ENCODE measurements at regions not wholly inside any gene's neighbourhood (a gene's known extent, or its start where the extent isn't known, plus 50 kb on each side); places are given as distances from the start of the nearest gene placed in this dataset.

DNA sequence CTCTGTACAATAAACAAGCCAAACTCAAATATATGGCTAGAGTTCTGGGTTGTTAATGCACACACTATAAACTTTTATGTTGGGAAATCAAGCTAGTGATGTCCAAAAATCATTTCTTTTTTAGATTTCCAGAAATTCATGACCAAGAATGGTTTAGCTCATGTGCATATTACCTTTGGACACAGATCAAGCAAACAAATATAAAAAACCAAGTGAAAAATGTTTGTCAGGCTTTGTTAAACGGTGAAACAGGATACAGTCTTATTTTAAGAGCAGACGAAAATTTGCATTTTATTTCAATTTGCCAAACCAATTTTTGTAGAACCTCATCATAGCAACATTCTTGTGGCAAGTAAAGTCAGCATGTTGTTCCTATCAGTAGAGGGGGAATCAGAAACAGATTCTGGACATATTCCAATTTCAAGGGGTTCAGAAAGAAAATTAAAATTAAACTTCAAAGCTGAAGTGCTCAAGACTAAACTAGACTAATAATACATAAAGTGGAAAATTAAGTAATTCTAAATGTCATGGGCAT, 413.6 kb downstream of the TRIML1 start:
- no peak for DNase-seq (ENCODE audit: low spot score)

DNA sequence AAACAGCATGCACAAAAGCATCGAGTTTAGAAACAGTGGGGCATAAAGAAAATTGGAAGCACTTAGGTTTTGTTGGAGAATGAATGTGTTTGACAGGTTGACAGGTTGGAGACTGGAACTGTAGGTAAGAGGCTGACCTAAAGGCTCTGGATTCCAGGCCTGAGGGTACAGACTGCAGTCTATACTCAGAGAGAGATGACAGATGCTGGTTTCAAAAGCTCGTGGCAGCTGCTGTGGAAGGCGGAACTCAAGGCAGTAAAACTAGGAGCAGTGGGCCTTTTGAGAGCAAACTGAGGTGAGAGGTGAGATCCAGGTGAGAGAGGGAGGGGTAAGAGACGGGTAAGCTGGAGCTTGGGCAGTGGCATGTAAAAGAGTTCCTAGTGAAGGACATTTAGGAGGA, 415.2 kb downstream of the TRIML1 start:
- no peak for DNase-seq (ENCODE audit: low spot score)

DNA sequence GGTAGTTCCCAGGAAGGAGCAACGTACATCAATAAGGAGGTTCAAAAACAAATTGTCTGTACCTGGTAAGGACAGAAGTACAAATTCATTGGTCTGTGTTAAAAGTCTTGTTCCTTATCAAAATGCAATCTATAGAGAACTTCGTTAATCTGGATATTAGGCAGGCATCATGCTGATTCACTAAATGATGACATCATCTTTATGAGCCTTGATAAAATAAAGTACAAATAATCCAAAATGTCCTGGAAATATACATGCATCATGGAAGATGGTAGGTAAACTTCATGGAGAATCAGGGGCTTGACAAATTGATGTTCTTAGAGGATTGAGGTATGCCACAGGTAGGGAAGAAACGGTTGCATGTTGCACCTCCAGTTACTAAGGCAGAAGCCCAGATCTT, 433.9 kb downstream of the TRIML1 start:
- no peak for DNase-seq (ENCODE audit: low spot score)

DNA sequence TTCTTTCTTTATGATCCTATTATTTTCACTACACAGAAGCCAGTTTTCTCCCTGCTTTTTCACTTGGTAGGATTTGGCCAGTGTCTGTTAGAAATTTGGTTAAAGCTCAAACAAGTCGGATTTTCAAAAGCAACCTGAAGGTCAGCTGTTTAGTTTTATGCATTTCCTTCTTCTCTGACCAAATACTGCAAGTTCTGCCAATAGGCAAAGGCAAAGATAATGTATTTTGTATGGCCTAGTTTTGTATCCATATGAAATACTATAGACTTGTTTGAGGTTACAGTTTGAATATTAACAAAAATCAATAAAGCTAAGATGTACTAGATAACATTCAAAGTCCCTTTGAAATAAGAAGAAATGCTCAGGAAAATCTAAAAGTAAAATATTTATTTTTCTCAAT, 439.4 kb downstream of the TRIML1 start:
- DNase-seq (ENCODE audit: low spot score) = no peak

DNA sequence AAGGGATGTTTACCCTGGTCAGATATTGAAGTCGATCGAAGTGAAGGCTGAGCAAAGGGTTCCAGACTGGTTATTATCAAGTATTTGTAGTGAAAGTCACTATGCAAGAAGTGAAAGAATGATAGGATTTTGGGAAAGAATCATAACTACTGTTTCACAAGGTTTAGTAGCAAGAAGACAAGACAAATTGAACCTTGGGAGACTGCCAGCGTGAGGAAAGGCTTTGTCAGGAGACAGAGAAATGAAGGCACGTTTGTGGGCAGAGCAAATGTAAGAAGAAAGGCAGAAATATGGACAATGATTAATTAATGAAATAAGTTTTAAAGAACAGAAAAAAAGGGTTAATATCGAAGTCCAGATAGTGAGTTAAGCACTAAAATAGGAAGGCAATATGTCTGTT, 456.8 kb downstream of the TRIML1 start:
- no peak for DNase-seq (ENCODE audit: low spot score)

DNA sequence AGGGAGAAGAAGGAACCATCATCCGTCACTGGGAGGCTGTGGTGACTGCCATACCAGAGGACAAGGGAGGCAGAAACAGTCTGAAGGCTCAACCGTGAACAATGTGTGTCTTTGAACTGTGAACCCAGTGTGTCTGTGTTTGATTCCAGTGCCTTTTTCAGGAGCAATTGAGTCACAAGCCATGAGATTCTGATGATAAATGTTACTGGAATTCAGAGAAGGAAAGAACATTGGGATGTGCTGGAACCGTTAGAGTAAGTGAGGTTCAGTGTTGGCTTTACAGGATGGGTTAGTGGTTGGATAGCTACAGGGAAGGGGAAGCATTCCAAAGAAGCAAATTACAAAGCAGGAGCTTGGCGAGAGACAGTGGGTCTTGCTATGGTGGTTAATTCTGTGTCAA, 464.4 kb downstream of the TRIML1 start:
- DNase-seq (ENCODE audit: low spot score) = no peak

DNA sequence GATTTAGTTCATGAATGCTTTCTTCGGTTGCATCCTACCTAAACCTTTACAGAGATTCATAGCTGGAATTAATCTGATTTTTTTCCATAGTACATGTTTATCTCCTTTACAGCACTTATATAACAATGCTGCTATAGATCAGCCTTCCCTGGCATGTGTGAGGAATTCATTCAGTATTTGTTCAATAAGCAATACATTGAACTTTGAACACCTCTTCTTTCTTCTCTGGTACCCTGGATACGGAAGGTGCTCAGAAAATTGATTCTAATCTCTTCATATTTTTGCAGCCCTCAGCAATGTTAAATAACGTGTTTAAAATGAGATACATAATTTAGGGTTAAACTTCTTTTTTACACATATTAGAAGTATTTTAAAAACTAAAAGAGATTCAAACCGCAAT, 467.4 kb downstream of the TRIML1 start:
- no peak for DNase-seq (ENCODE audit: low spot score)

DNA sequence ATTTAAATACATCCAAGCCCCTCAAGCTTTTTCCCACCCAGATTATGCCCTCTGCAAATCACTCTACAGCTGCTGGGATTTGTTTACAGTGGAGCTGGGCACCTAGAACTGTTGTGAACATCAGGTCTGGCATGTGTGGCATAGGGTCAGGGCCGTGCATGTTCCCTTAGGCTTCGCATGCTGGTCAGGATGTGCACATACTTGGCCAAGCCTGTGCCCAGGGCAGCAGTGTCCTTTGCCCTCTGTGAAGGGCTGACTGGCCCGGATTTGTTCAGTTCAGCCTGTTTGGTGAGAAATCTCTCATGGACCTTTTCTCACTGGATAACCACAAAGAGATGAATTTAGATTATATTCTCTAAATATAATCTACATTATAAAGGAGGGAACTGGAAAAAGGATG, 471.9 kb downstream of the TRIML1 start:
- DNase-seq (ENCODE audit: low spot score) = no peak

DNA sequence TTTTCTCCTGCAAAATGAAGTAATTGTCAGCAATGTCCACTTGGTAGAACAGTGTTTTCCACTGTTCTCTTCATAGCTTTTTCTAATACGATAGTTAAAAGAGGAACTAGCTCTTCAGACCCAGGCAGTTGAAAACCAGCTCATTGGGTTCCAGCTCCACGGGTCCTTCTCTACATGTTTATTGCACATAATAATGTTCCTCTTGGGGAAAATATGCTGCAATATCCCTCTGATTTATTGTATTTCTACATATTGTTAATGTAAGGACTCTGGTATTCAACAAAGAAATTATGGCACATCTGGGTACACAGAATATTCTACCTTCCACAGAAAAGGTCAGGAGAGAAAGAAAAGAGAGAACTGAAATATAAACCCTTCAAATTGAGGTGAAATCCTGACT, 473.4 kb downstream of the TRIML1 start:
- DNase-seq (ENCODE audit: low spot score) = no peak

DNA sequence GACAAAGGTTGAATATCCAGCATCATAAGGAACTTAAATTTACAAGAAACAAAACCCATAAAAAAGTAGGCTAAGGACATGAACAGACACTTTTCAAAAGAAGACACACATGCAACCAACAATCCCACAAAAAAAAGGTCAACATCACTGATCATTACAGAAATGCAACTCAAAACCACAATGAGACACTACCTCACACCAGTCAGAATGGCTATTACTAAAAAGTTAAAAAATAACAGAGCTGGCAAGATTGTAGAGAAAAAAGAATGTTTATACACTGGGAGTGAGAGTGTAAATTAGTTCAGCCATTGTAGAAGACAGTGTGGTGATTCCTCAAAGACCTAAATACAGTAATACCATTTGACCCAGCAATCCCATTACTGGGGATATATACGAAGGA, 474.7 kb downstream of the TRIML1 start:
- no peak for DNase-seq (ENCODE audit: low spot score)

DNA sequence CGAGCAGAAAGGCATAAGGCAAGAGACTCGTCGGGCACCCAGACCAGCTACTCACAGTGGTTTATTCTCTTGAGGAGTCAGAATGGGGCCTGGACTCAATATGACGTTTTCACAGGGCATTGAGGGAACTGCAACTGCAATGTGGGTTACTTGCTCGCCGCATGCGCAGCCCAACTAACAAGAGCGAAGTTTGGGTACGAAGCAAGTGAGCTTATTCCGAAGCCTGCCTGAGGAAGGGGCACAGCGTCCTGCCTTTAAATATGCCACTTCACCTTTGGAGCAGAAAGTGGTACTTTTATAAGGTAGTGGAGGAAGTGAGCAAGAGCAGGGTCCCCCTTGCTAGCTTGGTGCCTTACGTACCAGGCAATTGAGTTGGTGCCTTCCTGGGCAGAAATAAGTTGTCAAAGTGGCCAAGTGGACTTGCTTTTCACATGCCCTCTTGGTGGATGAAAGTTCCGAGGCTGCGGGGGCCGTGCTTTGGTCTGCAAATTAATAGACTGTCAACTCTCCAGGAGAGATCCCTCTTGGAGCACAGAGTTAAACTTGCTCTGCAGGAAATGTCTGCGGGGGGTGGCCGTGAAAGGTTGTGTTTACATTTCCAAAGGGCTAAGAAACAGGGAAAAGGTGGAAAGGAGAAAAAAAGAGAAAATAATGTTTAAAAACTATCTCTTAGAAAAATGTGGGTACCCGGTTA, 480.4 kb downstream of the TRIML1 start:
- DNase-seq (ENCODE audit: low spot score) = no peak

DNA sequence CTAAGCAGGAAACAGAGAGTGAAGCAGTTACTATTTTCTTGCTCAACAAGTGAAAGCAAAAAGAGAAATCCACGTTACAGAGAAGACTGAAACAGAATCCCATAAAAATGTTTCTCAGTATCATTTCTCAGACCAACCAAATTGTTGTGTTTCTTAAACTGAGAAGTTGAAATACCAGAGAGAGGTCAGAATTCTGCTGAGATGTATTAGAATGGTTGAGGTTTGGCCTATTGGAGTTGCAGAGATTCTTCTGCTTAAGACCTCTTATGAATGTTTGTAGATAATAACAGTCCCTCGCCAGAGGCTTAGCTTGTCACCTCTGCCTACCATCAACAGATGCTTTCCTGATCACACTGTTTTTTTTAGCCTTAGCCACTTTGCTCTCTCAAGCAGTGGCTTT, 481.4 kb downstream of the TRIML1 start:
- no peak for DNase-seq (ENCODE audit: low spot score)

DNA sequence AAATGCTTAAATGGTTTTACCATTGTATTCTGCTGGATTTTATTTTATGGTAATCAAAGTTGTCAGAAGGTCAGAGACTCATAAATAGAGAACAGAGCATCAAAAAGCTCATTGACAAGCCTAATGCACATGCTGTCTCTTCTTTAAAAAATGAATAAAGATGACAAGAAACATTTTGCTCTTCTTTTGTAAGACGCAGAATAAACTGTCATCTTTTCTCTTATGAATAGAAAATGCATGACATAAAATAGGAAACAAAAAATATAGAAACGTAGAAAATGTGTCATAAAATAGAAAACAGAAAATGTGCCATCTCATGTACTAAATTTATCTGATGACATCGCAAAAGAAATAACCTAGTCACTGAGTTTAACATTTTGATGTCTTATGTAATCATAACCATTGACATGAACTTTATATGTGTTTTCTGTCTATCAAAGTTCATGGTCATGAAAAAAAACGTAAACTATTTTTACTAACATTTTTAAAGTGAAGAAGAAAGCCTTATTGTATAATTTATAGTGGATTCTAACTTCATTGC, 484.1 kb downstream of the TRIML1 start:
- DNase-seq (ENCODE audit: low spot score) = no peak

DNA sequence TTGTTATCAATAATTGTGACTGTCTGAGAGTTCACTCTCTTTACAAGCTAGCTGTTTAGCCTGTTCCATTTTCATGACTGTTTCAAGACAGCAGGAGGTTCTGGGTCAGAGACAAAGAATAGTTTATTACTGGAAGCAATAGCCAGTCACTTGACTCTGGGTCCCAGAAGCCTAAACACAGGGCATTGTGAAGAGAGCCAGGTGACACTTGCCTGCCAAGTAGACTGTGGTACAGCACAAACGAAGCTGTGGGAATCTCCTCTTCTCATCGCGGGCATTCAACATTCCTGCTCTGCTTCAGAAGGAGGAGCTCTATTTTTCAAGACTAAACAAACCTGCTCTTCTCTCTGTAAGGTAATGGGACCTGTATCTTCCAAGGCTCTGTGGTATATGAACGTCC, 485.1 kb downstream of the TRIML1 start:
- no peak for DNase-seq (ENCODE audit: low spot score)

DNA sequence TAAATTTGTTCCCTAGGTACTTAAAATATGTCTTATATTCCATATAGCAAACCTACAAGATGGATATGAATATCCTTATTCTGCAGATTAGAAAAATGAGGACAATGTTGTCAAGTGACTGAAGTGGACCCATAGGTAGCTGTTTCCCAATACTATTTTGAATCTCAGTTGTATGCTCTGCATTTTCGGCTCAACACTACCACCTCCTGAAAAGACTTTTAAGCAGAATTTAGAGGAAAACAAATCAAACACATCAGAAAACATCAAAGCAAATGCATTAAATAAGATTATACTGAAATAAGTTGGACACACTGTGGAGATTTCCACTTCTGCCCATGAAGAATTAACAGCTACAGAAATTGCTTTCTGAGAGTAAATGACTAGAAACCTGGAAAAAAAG, 488.7 kb downstream of the TRIML1 start:
- no peak for DNase-seq (ENCODE audit: low spot score)

DNA sequence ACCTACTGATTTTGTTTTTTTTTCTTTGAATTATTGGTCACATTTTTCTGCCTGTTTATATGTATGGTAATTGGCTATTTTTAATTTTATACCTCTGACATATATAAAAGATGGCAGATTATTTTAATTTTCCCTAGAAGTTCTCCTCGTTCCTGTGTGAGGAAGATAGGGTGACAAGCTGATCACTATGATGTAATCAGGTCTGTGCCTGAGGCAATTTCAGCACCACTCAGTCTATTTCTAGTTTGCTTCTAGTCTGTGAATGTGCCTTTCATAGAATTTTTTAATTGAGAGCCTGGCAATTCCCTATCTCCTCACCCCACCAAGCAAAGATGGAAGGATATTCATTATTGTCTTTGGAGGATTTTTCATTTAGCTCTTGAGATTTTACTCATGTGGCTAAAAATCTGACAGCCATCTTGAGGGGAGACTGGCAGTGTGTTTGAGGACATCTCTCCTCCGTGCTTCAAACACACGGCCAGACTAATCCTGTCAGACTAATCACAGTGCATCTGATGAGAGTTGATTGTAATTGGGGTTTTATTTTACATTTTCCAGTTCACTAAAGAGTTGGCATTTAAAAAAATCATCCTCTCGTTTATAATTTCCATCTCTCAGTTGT, 500.3 kb downstream of the TRIML1 start:
- DNase-seq (ENCODE audit: low spot score) = no peak

DNA sequence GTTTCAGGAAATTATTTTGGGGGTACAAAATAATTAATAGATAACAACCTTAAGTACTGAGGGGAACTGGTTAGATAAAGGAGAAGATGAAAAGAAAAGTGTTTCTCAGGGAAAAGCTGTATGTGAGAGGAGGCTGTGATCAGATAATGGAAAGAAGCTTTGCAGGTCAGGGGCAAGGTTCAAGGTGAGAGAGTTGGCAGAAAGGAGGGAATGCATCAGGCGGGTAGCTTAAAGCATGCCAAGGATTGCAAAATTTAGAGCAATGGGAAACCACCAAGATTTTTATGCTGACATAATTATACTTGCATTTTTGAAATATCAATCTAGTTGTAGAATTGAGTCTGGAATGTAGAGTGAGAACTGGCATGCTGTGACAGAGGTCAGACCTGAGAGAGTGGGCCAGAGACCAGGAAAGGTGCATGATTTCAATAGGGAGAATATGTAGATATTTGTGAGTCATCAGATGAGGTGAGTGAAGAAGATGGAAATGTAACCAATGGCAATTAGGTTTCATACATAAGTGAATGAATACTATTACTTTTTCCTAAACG, 508.7 kb downstream of the TRIML1 start:
- DNase-seq (ENCODE audit: low spot score) = no peak

DNA sequence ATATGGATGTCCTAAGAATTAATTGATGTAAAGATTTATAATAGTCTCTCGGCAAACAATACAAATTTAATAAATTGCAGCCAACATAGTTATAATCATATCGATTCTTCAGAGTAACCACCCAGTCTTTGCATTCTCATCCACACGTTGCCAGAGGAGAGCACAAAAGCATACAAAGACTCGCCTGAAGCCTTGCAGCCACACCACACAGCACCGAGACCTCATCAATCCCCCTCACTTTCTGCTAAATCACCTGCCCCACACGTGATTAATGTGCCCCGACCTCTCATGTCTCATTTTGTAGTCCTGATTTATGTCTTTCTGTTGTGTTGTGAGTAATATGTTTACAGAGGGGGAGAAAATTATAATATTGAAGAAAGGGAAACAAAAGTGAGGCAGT, 510.4 kb downstream of the TRIML1 start:
- DNase-seq (ENCODE audit: low spot score) = no peak

DNA sequence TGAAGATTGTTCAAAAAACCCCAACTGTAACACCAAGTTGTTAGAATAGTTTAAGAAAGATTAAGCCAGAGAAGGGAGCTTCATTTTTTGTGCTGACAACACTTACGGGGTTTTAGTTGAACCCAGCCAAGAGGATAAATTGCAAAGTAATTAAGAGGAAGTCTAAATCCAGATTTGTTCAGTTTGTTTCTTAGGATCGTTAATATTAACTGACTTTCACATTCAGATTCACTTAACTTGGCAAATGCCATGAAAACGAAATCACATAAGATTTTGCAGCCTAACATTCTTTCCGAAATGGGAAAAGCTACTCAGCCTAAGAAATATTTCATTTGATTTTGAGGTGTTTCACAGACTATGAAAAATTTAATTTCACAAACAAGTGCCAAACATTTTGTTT, 511.3 kb downstream of the TRIML1 start:
- DNase-seq (ENCODE audit: low spot score) = no peak

DNA sequence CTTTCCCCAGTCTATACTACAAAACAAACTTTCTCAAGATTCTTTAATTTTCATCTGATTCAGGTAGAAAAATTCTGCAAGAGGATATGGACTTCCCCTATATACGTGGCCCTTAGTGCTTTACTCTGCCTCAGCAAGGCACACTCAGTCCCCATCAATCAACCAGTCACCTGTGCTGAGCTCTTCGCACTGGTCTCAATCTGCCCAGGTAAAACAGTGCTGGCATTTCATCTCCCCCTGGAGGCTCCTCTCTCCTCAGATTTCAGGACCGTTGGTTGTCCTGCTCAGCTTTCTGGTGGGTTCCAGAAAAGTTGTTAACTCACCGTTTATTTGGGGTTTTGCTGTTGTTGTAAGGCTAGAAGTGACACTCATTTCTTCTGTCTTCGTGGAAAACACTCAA, 518.1 kb downstream of the TRIML1 start:
- DNase-seq (ENCODE audit: low spot score) = no peak

DNA sequence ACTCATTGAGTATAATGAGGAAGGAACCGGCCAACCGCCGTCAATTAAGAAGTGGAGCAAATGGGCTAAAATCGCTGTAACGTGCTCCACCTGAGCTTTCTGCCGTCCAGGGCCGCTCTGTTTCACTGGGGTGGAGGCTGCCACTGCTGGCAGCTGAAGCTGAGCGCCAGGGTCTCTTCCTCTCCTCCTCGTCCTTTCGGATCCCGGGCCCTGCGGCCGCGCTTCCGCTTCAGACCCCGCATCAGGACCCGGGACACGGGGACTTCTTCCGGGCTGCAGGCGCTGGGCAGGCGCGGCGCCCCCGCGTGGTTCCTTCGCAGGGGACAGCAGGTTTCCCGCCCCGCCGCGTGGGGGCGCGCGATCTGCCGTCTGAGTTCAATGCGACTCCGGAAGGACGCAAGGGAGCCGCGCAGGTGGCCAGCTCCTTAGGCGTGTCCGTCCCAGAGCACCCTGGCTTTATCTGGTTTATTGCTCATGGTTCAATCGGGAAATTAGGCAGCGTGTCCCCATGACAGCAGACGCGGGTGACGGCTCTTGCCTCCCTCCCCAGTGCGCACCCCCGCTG, 519.8 kb downstream of the TRIML1 start:
- no peak for DNase-seq (ENCODE audit: low spot score)

DNA sequence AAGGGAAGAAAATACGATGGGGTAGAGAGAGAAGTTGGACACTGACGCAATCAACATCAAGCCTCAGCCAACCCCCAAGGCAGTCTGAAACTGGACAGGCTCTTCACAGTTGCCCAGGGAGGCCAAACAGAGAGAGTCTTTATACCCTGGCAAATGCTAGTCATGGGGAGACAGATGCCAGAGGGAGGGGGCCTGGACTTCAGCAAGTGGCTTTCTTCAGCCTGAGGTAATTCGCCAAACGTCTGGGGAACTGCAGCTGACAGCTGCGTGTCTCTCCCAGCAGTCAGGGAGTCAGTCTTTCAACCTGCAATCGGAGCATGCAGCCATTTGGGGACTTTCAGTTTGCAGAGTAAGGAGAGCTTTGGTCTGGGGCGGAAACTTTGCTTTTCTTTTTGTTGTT, 521.6 kb downstream of the TRIML1 start:
- no peak for DNase-seq (ENCODE audit: low spot score)

DNA sequence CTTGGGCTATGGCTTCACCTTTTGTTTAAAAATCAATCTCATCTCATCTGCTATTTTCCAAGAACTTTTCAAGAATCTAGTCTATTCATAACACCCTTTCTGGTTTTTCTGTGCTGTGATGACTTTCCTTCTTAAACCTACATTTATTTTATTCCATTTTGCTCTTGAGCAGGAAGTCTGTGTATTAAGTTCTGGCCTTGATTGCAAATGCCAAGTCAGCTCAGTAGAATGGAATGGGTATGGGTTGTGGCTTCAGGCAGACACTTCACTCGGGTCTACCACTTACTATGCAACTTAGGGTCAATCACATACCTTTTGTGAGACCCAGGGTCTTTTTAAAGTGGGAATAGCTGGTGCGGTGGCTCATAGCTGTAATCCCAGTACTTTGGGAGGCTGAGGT, 522.3 kb downstream of the TRIML1 start:
- DNase-seq (ENCODE audit: low spot score) = no peak

All from CD4-positive, alpha-beta T cell treated with Interleukin-6 at 100 ng/mL for 8 hours (primary cell).